H1 (cell line): ENCODE measurements at regions not wholly inside any gene's neighbourhood (a gene's known extent, or its start where the extent isn't known, plus 50 kb on each side); places are given as distances from the start of the nearest gene placed in this dataset.

Source experiments
- ATF2 ChIP-seq: IDR thresholded peaks from 2 replicates; pipeline ENCODE4 v1.6.1; 2012; ENCODE audit warnings: low read length, inconsistent platforms
- CBX8 ChIP-seq: fragments of 300-800, 300-1000 bp; sonication (generic); IDR thresholded peaks from 2 replicates; pipeline ENCODE4 v1.7.1; 2016; ENCODE audit warnings: low read depth, low read length, borderline replicate concordance
- CEBPB ChIP-seq: IDR thresholded peaks from 2 replicates; pipeline ENCODE4 v1.6.1; 2012; ENCODE audit warnings: low read depth, low read length
- EP300 ChIP-seq, 2 experiments: IDR thresholded peaks; 1 replicate in 1 of 2; 2 replicates in 1 of 2; pipeline ENCODE4 v1.6.1; 2011 to 2012; ENCODE audit warnings: low read depth in 2 of 2, low read length in 2 of 2, mild to moderate bottlenecking in 2 of 2, borderline replicate concordance in 1 of 2, inconsistent platforms in 1 of 2, moderate library complexity in 1 of 2
- POLR2A ChIP-seq, 2 experiments: IDR thresholded peaks; 1 replicate in 1 of 2; 2 replicates in 1 of 2; pipeline ENCODE4 v1.6.1; 2011; ENCODE audit warnings: low read depth in 2 of 2, low read length in 2 of 2, mild to moderate bottlenecking in 2 of 2; ENCODE audit errors: control extremely low read depth in 1 of 2
- USF2 ChIP-seq: IDR thresholded peaks from 2 replicates; pipeline ENCODE4 v1.6.1; 2011; ENCODE audit warnings: low read length, improper control_type of control experiment
- TF ChIP-seq, protein P1 (sequence below), 3 experiments: IDR thresholded peaks; 1 replicate in 2 of 3; 2 replicates in 1 of 3; pipeline versions ENCODE4 v1.5.1 to v1.6.1; 2011; ENCODE audit warnings: low read length in 3 of 3, mild to moderate bottlenecking in 3 of 3, inconsistent platforms in 2 of 3, low read depth in 1 of 3, moderate library complexity in 1 of 3; ENCODE audit not compliant: insufficient read depth in 1 of 3; ENCODE audit errors: control extremely low read depth in 1 of 3

DNA sequence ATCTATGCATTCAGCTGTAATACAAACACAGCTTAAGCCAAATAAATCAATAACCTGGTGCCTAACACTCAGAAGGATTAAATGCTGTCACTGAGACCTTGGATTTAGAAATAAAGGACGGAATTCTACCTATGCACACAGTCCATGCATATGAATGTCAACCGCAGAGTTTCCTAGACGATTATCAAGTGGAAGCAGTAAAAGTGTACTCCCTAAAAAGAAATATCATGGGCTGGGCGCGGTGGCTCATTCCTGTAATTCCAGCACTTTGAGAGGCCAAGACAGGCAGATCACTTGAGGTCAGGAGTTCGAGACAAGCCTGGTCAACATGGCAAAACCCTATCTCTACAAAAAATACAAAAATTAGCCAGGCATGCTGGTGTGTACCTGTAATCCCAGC, 188.2 kb upstream of the DYRK2 start:
- TF ChIP-seq, protein P1, sequence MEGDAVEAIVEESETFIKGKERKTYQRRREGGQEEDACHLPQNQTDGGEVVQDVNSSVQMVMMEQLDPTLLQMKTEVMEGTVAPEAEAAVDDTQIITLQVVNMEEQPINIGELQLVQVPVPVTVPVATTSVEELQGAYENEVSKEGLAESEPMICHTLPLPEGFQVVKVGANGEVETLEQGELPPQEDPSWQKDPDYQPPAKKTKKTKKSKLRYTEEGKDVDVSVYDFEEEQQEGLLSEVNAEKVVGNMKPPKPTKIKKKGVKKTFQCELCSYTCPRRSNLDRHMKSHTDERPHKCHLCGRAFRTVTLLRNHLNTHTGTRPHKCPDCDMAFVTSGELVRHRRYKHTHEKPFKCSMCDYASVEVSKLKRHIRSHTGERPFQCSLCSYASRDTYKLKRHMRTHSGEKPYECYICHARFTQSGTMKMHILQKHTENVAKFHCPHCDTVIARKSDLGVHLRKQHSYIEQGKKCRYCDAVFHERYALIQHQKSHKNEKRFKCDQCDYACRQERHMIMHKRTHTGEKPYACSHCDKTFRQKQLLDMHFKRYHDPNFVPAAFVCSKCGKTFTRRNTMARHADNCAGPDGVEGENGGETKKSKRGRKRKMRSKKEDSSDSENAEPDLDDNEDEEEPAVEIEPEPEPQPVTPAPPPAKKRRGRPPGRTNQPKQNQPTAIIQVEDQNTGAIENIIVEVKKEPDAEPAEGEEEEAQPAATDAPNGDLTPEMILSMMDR (IDR thresholded peaks at IDR 0.05; ENCODE audit: control extremely low read depth in 1 of 3, insufficient read depth in 1 of 3, low read depth in 1 of 3, low read length in 3 of 3), result no peak
- no peak for TF ChIP-seq CBX8
- no peak for TF ChIP-seq ATF2
- TF ChIP-seq EP300 (IDR thresholded peaks at IDR 0.05; ENCODE audit: borderline replicate concordance in 1 of 2, low read depth in 2 of 2, low read length in 2 of 2), result no peak
- TF ChIP-seq USF2, result no peak
- no peak for TF ChIP-seq CEBPB
- TF ChIP-seq POLR2A (IDR thresholded peaks at IDR 0.05; ENCODE audit: control extremely low read depth in 1 of 2, low read depth in 2 of 2, low read length in 2 of 2), result no peak
